WTC11 (cell line): ENCODE measurements at regions not wholly inside any gene's neighbourhood (a gene's known extent, or its start where the extent isn't known, plus 50 kb on each side); places are given as distances from the start of the nearest gene placed in this dataset.

Experiments used
- ATAC-seq: fragments of 200-7000 bp; cut with Tn5 transposase; 2 replicates; pipeline ENCODE4 v1.10.0; 2021; ENCODE audit warnings: mild to moderate bottlenecking, moderate library complexity
- CTCF ChIA-PET: fragments of 300-600 bp; sonication (Branson Sonifier 250); formaldehyde crosslinking; loops from one replicate; lab custom pipeline; 2021; ENCODE audit warnings: antibody characterized with exemption; lab: Charles Lee
- POLR2A ChIA-PET: fragments of 350-600 bp; sonication (Branson Sonifier 250); formaldehyde crosslinking; loops from one replicate; lab custom pipeline; 2021; ENCODE audit warnings: antibody characterized with exemption; lab: Charles Lee
- DNase-seq: peaks from one replicate; pipeline ENCODE4 v3.0.0; 2021; ENCODE audit warnings: low spot score
- H3K27ac Mint-ChIP-seq: 2 replicates; pipeline ENCODE4 v1.8.0; 2021; ENCODE audit warnings: mixed read lengths
- H3K27me3 Mint-ChIP-seq: 2 replicates; pipeline ENCODE4 v1.8.0; 2021; ENCODE audit warnings: low read depth, mild to moderate bottlenecking, moderate library complexity, mixed read lengths
- H3K36me3 Mint-ChIP-seq: 2 replicates; pipeline ENCODE4 v1.8.0; 2021; ENCODE audit warnings: mixed read lengths
- H3K4me1 Mint-ChIP-seq: 2 replicates; pipeline ENCODE4 v1.8.0; 2022; ENCODE audit warnings: mixed read lengths
- H3K4me3 Mint-ChIP-seq: 2 replicates; pipeline ENCODE4 v1.8.0; 2021; ENCODE audit warnings: mild to moderate bottlenecking, moderate library complexity, mixed read lengths
- H3K9me3 Mint-ChIP-seq: 2 replicates; pipeline ENCODE4 v1.8.0; 2021; ENCODE audit warnings: mixed read lengths
- E2F1 ChIP-seq: sonication (generic); formaldehyde crosslinking; IDR thresholded peaks from 2 replicates; pipeline ENCODE4 v1.8.0; 2022; ENCODE audit warnings: mild to moderate bottlenecking, missing genetic modification reagents
- FOXP4 ChIP-seq: sonication (generic); formaldehyde crosslinking; IDR thresholded peaks from 2 replicates; pipeline ENCODE4 v1.8.0; 2022; ENCODE audit warnings: mild to moderate bottlenecking, missing genetic modification reagents
- NR3C1 ChIP-seq: sonication (generic); formaldehyde crosslinking; conservative IDR thresholded peaks from 2 replicates; pipeline ENCODE4 v1.8.1; 2023; ENCODE audit warnings: low read depth, mild to moderate bottlenecking, missing genetic modification reagents
- PREB ChIP-seq: sonication (generic); formaldehyde crosslinking; IDR thresholded peaks from 2 replicates; pipeline ENCODE4 v1.8.1; 2022; ENCODE audit warnings: mild to moderate bottlenecking, missing genetic modification reagents, moderate library complexity, borderline replicate concordance
- SP1 ChIP-seq: sonication (generic); formaldehyde crosslinking; conservative IDR thresholded peaks from 2 replicates; pipeline ENCODE4 v1.8.1; 2022; ENCODE audit warnings: missing genetic modification reagents
- TEAD4 ChIP-seq: sonication (generic); formaldehyde crosslinking; IDR thresholded peaks from 2 replicates; pipeline ENCODE4 v1.8.0; 2022; ENCODE audit warnings: mild to moderate bottlenecking, missing genetic modification reagents
- TP53 ChIP-seq: sonication (generic); formaldehyde crosslinking; IDR thresholded peaks from 2 replicates; pipeline ENCODE4 v1.8.1; 2023; ENCODE audit warnings: mild to moderate bottlenecking, missing genetic modification reagents
- ZNF396 ChIP-seq: fragments of 250-450 bp; sonication (Bioruptor Pico); IDR thresholded peaks from 2 replicates; pipeline ENCODE4 v1.8.0; 2021; ENCODE audit warnings: mild to moderate bottlenecking, moderate library complexity, borderline replicate concordance
- ZNF532 ChIP-seq: fragments of 250-450 bp; sonication (Bioruptor Pico); IDR thresholded peaks from 2 replicates; pipeline ENCODE4 v1.9.0; 2021; ENCODE audit warnings: mild to moderate bottlenecking, borderline replicate concordance
- TF ChIP-seq, protein P1 (sequence below): fragments of 250-450 bp; sonication (Bioruptor Pico); IDR thresholded peaks from 2 replicates; pipeline ENCODE4 v1.9.0; 2021; ENCODE audit warnings: mild to moderate bottlenecking
- TF ChIP-seq, protein P2 (sequence below): sonication (generic); formaldehyde crosslinking; IDR thresholded peaks from 2 replicates; pipeline ENCODE4 v1.8.1; 2023; ENCODE audit warnings: mild to moderate bottlenecking, missing genetic modification reagents, borderline replicate concordance

DNA sequence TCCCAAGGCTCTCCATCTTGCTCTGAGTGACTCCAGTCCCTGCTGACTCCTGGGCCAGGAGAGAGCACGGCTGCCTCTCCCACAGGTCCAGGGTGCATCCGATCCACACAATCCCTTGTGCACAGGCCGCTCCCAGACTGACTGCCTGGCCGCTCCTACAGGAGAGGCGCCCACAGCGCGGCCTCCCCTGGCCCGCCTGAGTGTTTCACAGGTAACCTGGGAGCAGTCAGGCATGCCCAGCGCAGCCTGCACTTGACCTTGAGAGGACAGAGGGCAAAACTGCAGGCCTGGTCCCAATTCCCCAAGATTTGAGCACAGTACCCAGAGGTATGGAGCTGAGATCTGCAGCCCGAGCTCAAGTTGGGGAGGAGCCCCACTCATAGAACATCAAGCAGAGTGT, 490.2 kb downstream of the CNTN6 start (continued):
- TF ChIP-seq, protein P1, sequence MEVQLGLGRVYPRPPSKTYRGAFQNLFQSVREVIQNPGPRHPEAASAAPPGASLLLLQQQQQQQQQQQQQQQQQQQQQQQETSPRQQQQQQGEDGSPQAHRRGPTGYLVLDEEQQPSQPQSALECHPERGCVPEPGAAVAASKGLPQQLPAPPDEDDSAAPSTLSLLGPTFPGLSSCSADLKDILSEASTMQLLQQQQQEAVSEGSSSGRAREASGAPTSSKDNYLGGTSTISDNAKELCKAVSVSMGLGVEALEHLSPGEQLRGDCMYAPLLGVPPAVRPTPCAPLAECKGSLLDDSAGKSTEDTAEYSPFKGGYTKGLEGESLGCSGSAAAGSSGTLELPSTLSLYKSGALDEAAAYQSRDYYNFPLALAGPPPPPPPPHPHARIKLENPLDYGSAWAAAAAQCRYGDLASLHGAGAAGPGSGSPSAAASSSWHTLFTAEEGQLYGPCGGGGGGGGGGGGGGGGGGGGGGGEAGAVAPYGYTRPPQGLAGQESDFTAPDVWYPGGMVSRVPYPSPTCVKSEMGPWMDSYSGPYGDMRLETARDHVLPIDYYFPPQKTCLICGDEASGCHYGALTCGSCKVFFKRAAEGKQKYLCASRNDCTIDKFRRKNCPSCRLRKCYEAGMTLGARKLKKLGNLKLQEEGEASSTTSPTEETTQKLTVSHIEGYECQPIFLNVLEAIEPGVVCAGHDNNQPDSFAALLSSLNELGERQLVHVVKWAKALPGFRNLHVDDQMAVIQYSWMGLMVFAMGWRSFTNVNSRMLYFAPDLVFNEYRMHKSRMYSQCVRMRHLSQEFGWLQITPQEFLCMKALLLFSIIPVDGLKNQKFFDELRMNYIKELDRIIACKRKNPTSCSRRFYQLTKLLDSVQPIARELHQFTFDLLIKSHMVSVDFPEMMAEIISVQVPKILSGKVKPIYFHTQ, result no peak
- TF ChIP-seq E2F1, result no peak
- no peak for TF ChIP-seq FOXP4 (CRISPR knock-in tag)
- TF ChIP-seq ZNF396, result no peak
- no peak for TF ChIP-seq NR3C1
- no peak for TF ChIP-seq ZNF532
- no peak for TF ChIP-seq TEAD4 (CRISPR knock-in tag)

- Mint-ChIP-seq H3K4me3 (no peak overlapping the region), H3K9me3 (peaks cover 89% of the 10 kb centered on the region), H3K27ac (no peak overlapping the region), H3K36me3 (peaks cover 58% of the 10 kb centered on the region), H3K27me3 (peaks cover 3% of the 10 kb centered on the region)
- POLR2A ChIA-PET, result no interaction called here
- ATAC-seq, result no peak
- TF ChIP-seq PREB (CRISPR knock-in tag) (no peak), TP53 (no peak), SP1 (CRISPR knock-in tag) (no peak)
- TF ChIP-seq, protein P2, sequence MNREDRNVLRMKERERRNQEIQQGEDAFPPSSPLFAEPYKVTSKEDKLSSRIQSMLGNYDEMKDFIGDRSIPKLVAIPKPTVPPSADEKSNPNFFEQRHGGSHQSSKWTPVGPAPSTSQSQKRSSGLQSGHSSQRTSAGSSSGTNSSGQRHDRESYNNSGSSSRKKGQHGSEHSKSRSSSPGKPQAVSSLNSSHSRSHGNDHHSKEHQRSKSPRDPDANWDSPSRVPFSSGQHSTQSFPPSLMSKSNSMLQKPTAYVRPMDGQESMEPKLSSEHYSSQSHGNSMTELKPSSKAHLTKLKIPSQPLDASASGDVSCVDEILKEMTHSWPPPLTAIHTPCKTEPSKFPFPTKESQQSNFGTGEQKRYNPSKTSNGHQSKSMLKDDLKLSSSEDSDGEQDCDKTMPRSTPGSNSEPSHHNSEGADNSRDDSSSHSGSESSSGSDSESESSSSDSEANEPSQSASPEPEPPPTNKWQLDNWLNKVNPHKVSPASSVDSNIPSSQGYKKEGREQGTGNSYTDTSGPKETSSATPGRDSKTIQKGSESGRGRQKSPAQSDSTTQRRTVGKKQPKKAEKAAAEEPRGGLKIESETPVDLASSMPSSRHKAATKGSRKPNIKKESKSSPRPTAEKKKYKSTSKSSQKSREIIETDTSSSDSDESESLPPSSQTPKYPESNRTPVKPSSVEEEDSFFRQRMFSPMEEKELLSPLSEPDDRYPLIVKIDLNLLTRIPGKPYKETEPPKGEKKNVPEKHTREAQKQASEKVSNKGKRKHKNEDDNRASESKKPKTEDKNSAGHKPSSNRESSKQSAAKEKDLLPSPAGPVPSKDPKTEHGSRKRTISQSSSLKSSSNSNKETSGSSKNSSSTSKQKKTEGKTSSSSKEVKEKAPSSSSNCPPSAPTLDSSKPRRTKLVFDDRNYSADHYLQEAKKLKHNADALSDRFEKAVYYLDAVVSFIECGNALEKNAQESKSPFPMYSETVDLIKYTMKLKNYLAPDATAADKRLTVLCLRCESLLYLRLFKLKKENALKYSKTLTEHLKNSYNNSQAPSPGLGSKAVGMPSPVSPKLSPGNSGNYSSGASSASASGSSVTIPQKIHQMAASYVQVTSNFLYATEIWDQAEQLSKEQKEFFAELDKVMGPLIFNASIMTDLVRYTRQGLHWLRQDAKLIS, result no peak
- TF ChIP-seq, all 79 proteins: peak for 0
- H3K4me1 Mint-ChIP-seq, result no peaks in the 10 kb centered on the region
- CTCF ChIA-PET, result no interaction called here
- no peak for DNase-seq
Measured at GRCh38 chr3:1587426-1587825, 494.6 kb downstream of the CNTN6 start.
